B cell (primary cell): ENCODE measurements at regions not wholly inside any gene's neighbourhood (a gene's known extent, or its start where the extent isn't known, plus 50 kb on each side); places are given as distances from the start of the nearest gene placed in this dataset.

Experiments used
- ATAC-seq: fragments of 200-7000 bp; cut with Tn5 transposase; one replicate; pipeline ENCODE4 v1.10.0; 2021; ENCODE audit warnings: low read depth, mild to moderate bottlenecking, moderate number of reproducible peaks, moderate library complexity
- CTCF ChIA-PET: fragments of 350-600 bp; sonication (Branson Sonifier 250); formaldehyde crosslinking; loops from one replicate; lab custom pipeline; 2021; ENCODE audit warnings: antibody characterized with exemption, inconsistent platforms; lab: Charles Lee
- POLR2A ChIA-PET: fragments of 350-600 bp; sonication (Branson Sonifier 250); formaldehyde crosslinking; loops from one replicate; lab custom pipeline; 2021; ENCODE audit warnings: antibody characterized with exemption; lab: Charles Lee
- DNase-seq: peaks from one replicate; pipeline ENCODE4 v3.0.0; 2013
- H2AFZ ChIP-seq: 2 replicates; pipeline ENCODE4 v1.6.1; 2012; ENCODE audit warnings: mild to moderate bottlenecking, low read depth, low read length; ENCODE audit not compliant: insufficient read depth, poor library complexity, severe bottlenecking
- H3K27ac ChIP-seq, 2 donors: 1 replicate in 1 of 2; 2 replicates in 1 of 2; pipeline ENCODE4 v1.5.1; 2012 to 2013; ENCODE audit warnings: low read length in 2 of 2, mild to moderate bottlenecking in 2 of 2, moderate library complexity in 1 of 2
- H3K27me3 ChIP-seq, 4 experiments: fragments of 200-600 bp in 1 of 4; sonication (generic) in 1 of 4; replicated peaks in 1 of 4; 1 replicate in 2 of 4; 2 replicates in 2 of 4; pipeline versions ENCODE4 v1.6.1 to v1.7.0; 2013 to 2016; ENCODE audit warnings: low read length in 3 of 4, mild to moderate bottlenecking in 2 of 4, mixed read lengths in 1 of 4, moderate library complexity in 1 of 4; ENCODE audit not compliant: insufficient read depth in 4 of 4, control insufficient read depth in 3 of 4; ENCODE audit errors: control extremely low read depth in 1 of 4
- H3K36me3 ChIP-seq, 2 experiments: replicated peaks in 1 of 2; 1 replicate in 1 of 2; 2 replicates in 1 of 2; pipeline versions ENCODE4 v1.6.1 to v1.7.1; 2013; ENCODE audit warnings: low read length in 1 of 2; ENCODE audit not compliant: insufficient read depth in 2 of 2, control insufficient read depth in 1 of 2; ENCODE audit errors: control extremely low read depth in 1 of 2, extremely low read depth in 1 of 2
- H3K4me1 ChIP-seq, 2 donors: fragments of 200-600 bp in 1 of 2; sonication (generic) in 1 of 2; 1 replicate in 1 of 2; 2 replicates in 1 of 2; pipeline versions ENCODE4 v1.5.1 to v1.6.1; 2013 to 2017; ENCODE audit warnings: low read length in 2 of 2; ENCODE audit not compliant: control insufficient read depth in 2 of 2, insufficient read depth in 2 of 2
- H3K4me2 ChIP-seq: replicated peaks from 2 replicates; pipeline ENCODE3; 2012; ENCODE audit warnings: mild to moderate bottlenecking, low read depth, low read length; ENCODE audit not compliant: poor library complexity, severe bottlenecking
- H3K4me3 ChIP-seq, 5 experiments: fragments of 200-600 bp in 1 of 5; sonication (generic) in 1 of 5; 1 replicate in 3 of 5; 2 replicates in 2 of 5; pipeline versions ENCODE4 v1.5.1 to v1.7.0; 2011 to 2016; ENCODE audit warnings: low read length in 4 of 5, mild to moderate bottlenecking in 4 of 5, low read depth in 2 of 5, control low read depth in 1 of 5, moderate library complexity in 1 of 5; ENCODE audit not compliant: insufficient read depth in 1 of 5; ENCODE audit errors: control extremely low read depth in 1 of 5, extremely low read depth in 1 of 5
- H3K79me2 ChIP-seq: fragments of 200-600 bp; sonication (generic); one replicate; pipeline ENCODE4 v1.6.0; 2016; ENCODE audit warnings: low read length; ENCODE audit not compliant: control insufficient read depth, insufficient read depth
- H3K9ac ChIP-seq: fragments of 200-600 bp; sonication (generic); 2 replicates; pipeline ENCODE4 v1.6.1; 2017; ENCODE audit warnings: mild to moderate bottlenecking, low read length, moderate library complexity
- H3K9me3 ChIP-seq, 3 donors: one replicate each; pipeline versions ENCODE4 v1.6.1 to v1.7.1; 2013; ENCODE audit warnings: low read length in 2 of 3; ENCODE audit not compliant: control insufficient read depth in 2 of 3, insufficient read depth in 1 of 3; ENCODE audit errors: control extremely low read depth in 1 of 3
- H4K20me1 ChIP-seq: 2 replicates; pipeline ENCODE4 v1.6.0; 2012; ENCODE audit warnings: mild to moderate bottlenecking, low read length; ENCODE audit not compliant: insufficient read depth, control insufficient read depth, poor library complexity, severe bottlenecking
- H3K27ac Mint-ChIP-seq: one replicate; pipeline ENCODE4 v1.8.0; 2021; ENCODE audit warnings: mixed read lengths
- H3K27me3 Mint-ChIP-seq: one replicate; pipeline ENCODE4 v1.8.0; 2021; ENCODE audit warnings: mixed read lengths
- H3K4me1 Mint-ChIP-seq: one replicate; pipeline ENCODE4 v1.8.0; 2021; ENCODE audit warnings: mixed read lengths
- H3K4me3 Mint-ChIP-seq: one replicate; pipeline ENCODE4 v1.8.0; 2021; ENCODE audit warnings: mixed read lengths
- H3K9me3 Mint-ChIP-seq: one replicate; pipeline ENCODE4 v1.8.0; 2022; ENCODE audit warnings: mixed read lengths; ENCODE audit not compliant: insufficient read depth
- CTCF ChIP-seq: fragments of 200-600 bp; IDR thresholded peaks from one replicate; pipeline ENCODE4 v1.8.0; 2022; ENCODE audit warnings: antibody characterized with exemption, mild to moderate bottlenecking
- EZH2 ChIP-seq: IDR thresholded peaks from 2 replicates; pipeline ENCODE4 v1.6.1; 2012; ENCODE audit warnings: borderline replicate concordance, low read depth, mild to moderate bottlenecking, moderate library complexity, low read length; ENCODE audit not compliant: insufficient read depth, poor library complexity, severe bottlenecking
- WGBS: methylation state at CpG from one replicate; pipeline ENCODE4 v1.1.5; 2013; ENCODE audit warnings: missing lambda C conversion rate; ENCODE audit not compliant: insufficient coverage; 5-methylcytosine and 5-hydroxymethylcytosine counted together
- intact Hi-C: fragments of 100-400 bp; cut with micrococcal nuclease; formaldehyde crosslinking; loops from one replicate; pipeline ENCODE4 v1.10.0; 2022

GRCh38 chr11:115672412-115672811 lies 168.2 kb upstream of the CADM1 start:
- peaks cover 0 to 20% (median 0%) of the 10 kb centered on the region in 3 donors for H3K9me3 ChIP-seq
- no peaks in the 10 kb centered on the region for H3K4me1 Mint-ChIP-seq
- H2AFZ ChIP-seq, result no peak overlapping the region
- H3K4me1 ChIP-seq, result no peaks in the 10 kb centered on the region
- no peaks in the 10 kb centered on the region for H4K20me1 ChIP-seq
- H3K27ac Mint-ChIP-seq, result no peak overlapping the region
- H3K9ac ChIP-seq, result no peak overlapping the region
- no peaks in the 10 kb centered on the region for H3K36me3 ChIP-seq
- CTCF ChIA-PET, result no interaction called here
- intact Hi-C loops, result no loop called here
- H3K4me3 Mint-ChIP-seq, result no peak overlapping the region
- H3K4me2 ChIP-seq, result no peak overlapping the region
- no peaks in the 10 kb centered on the region for H3K27me3 ChIP-seq
- WGBS, result 82% methylated on average over 4 of the region's 7 CpGs
- POLR2A ChIA-PET, result no interaction called here
- no peak for TF ChIP-seq CTCF
- TF ChIP-seq EZH2, result no peak
- no peaks in the 10 kb centered on the region for H3K9me3 Mint-ChIP-seq
- ATAC-seq (no peak), DNase-seq (no peak)
- H3K4me3 ChIP-seq, result no peak overlapping the region
- H3K27ac ChIP-seq, result no peak overlapping the region
- no peaks in the 10 kb centered on the region for H3K79me2 ChIP-seq
- peaks cover 4% of the 10 kb centered on the region for H3K27me3 Mint-ChIP-seq

- Mint-ChIP-seq H3K4me1 (no peaks in the 10 kb centered on the region), H3K27ac (no peak overlapping the region), H3K4me3 (no peak overlapping the region), H3K9me3 (no peaks in the 10 kb centered on the region), H3K27me3 (peaks cover 4% of the 10 kb centered on the region)
- Histone ChIP-seq H3K27ac (no peak overlapping the region), H4K20me1 (no peaks in the 10 kb centered on the region), H3K9ac (no peak overlapping the region), H3K9me3 (peaks cover 0 to 17% (median 0%) of the 10 kb centered on the region in 3 donors), H3K36me3 (no peaks in the 10 kb centered on the region), H3K4me1 (no peaks in the 10 kb centered on the region), H3K27me3 (no peaks in the 10 kb centered on the region), H2AFZ (no peak overlapping the region), H3K79me2 (no peaks in the 10 kb centered on the region), H3K4me2 (no peak overlapping the region), H3K4me3 (no peak overlapping the region)
- TF ChIP-seq EZH2 (no peak), CTCF (no peak)
- WGBS, result 87% methylated on average over 8 of the region's 10 CpGs
- POLR2A ChIA-PET, result no interaction called here
- no peak for ATAC-seq
- CTCF ChIA-PET, result no interaction called here
- intact Hi-C loops, result no loop called here
- DNase-seq, result no peak
Measured at GRCh38 chr11:115670538-115671205, 166.5 kb upstream of the CADM1 start.
